Activated naive CD4-positive, alpha-beta T cell treated with anti-CD3 and anti-CD28 coated beads, Interleukin-2, amount 50 U/mL, for 16 hours (primary cell): ENCODE measurements at regions not wholly inside any gene's neighbourhood (a gene's known extent, or its start where the extent isn't known, plus 50 kb on each side); places are given as distances from the start of the nearest gene placed in this dataset.
"Not testable (repeated sequence)": the region's sequence is repeated elsewhere in the genome, so short reads cannot be mapped to it uniquely, and the experiment has no call there.

Source experiments
- DNase-seq: peaks from one replicate; pipeline ENCODE4 v3.0.0-alpha.2; 2020

DNA sequence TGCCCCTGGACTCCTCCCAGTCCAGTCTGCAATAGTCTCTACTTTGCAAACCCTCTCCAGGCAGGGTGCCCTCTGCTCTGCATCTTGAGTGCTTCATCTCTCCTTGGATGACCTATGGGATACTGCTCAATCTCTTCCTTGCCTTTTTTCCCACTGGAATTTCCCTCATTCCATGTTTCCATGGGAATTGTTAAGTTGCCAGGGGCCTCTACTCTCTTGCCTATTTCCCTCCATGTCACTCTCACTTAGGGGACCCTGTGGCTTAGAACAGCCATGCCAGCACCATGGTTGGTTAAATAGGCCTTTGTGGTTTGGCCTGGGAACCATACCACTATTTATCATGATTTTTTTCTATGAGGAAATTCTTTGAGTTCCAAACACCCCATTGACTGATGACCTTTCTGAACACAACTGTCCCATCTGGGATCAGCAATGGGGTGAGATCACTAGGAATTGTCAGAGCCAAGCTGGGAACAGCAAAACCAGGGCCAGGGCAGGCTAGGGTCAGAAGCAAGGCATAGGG is 91.4 kb upstream of the RBMS1 start:
- DNase-seq, result no peak

DNA sequence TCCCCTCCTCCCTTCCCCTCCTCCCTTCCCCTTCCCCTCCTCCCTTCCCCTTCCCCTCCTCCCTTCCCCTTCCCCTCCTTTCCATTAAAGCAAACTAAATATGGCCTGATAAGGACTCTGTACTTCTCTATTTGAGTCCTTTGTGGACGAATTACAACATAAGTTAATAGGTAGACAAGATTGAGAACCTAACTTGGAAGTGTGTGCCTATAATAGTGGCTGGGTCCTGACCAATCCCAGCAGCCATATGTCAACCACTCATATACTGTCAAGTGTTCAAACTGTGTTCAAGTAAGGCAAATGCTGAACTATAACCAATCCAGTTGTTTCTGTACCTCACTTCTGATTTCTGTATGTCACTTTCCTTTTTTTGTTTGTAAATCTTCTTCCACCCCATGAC is 97.1 kb upstream of the RBMS1 start:
- no peak for DNase-seq

- DNase-seq, result no peak
Measured at GRCh38 chr2:160592401-160592800, 98.8 kb upstream of the RBMS1 start.

- no peak for DNase-seq
Measured at GRCh38 chr2:160592993-160593392, 99.4 kb upstream of the RBMS1 start.

- no peak for DNase-seq
Measured at GRCh38 chr2:160596441-160596840, 102.8 kb upstream of the RBMS1 start.

GRCh38 chr2:160600437-160600836 is 106.8 kb upstream of the RBMS1 start:
- not testable (repeated sequence) for DNase-seq

DNA sequence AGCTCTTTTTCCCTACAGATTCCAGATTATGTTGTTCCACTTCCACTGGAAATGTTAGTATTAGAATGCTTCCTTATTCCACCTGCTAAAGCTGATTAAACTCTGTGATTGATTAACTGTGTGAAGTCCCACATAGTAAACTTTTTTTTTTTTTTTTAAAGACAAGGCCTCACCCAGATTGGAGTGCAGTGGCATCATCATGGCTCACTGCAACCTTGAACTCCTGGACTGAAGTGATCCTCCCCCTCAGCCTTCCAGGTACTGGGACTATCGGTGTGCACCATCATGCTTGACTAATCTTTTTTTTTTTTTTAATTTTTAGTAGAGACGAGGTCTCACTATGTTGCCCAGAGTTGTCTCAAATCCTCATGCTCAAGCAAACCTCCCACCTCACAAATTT is 108.5 kb upstream of the RBMS1 start:
- no peak for DNase-seq

- DNase-seq, result no peak
Measured at GRCh38 chr2:160603771-160604510, 110.3 kb upstream of the RBMS1 start.

DNA sequence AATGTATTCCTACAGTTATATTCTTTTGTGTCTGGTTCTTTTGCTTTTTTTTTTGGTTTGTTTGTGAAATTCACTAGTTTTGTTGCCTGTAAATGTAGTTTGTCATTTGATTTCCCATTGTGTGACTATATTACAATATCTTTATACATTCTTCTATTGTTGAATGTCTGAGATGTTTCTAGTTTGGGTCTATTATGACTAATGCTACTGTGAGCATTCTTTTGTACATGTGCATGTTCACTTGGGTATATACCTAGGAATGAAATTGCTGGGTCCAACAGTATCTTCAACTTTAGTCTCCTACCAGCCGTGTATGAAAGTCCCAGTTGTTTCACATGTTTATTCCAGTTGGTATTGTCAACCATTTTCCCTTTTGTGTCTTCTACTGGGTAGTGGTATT is 112.7 kb upstream of the RBMS1 start:
- DNase-seq, result no peak

DNA sequence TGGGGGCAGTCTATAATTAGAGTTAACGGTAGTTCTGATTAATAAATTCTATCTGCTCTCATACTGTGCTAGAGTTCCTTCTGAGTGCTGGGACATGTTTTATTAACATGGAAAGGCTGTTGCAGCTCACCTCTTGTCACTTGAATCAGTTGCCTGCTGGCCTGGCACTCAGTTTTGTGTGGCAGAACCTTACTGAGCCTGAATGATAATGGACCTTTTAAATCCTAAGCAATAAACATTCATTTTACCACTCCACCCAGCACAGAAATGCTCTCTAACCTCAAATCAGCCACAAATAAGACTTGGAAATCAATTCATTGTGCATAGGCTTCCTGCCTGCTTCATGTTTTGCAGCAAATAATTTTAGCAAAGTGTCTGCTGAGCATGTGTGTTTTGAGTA is 115.0 kb upstream of the RBMS1 start:
- DNase-seq, result no peak

DNA sequence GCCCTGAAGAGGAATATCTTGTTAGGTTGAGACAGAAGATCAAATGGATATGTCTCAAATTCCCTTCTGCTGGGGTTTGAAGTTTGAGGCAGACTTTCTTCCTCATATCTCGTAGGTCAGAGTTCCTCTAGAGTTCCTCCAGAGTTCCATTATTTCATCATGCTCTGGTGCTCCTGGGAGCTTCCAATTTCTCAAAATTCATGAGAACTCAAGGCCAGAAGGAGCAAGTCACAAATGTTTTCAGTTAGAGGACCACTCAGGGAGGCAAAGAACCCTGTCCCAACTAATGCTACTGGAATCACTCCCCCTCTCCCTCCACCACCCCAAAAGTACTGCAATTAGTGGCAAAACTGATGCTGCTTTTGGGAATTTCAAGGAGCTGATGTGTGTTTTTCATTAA is 115.7 kb upstream of the RBMS1 start:
- no peak for DNase-seq

GRCh38 chr2:160610041-160610440 is 116.4 kb upstream of the RBMS1 start:
- no peak for DNase-seq

GRCh38 chr2:160612266-160612856 is 118.8 kb upstream of the RBMS1 start:
- no peak for DNase-seq

- no peak for DNase-seq
Measured at GRCh38 chr2:160613466-160614153, 120.0 kb upstream of the RBMS1 start.

DNA sequence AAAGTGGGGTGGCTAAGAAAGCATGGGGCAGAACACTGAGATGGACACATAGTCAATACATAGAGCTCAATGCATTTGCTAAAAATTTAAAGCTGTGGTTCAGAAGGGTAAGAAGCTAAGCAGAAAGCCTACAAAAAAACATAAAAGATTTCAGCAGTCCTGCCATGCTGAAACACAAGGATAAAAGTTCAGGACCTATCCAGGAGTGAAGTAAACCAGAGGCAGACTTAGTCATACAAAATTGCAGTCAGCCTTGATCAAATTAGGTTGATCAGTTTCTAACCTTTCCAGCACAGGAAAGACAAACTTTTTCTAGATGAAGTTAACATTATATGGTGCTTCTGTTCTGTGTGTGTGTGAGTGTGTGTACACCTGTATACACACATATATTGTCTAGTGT is 120.8 kb upstream of the RBMS1 start:
- no peak for DNase-seq

DNA sequence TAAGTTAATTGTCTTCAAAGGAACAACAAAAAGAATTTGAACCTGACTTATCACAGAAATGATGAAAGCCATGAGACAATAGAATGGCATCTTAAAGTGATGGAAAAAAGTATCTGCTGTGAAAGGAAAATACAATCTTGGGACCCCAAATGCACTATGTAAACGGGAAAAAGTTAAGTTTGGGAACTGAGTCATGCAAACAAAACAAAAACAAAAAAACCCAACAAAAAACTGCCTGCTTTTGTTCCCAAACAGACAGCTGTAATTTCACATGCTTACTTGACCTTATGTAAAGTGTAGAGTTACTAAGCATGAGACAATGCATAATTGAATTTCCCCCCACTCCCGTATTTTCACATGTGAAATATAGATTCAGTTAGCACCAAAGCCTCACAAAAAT is 122.1 kb upstream of the RBMS1 start:
- no peak for DNase-seq

- no peak for DNase-seq
Measured at GRCh38 chr2:160616149-160616548, 122.5 kb upstream of the RBMS1 start.

DNA sequence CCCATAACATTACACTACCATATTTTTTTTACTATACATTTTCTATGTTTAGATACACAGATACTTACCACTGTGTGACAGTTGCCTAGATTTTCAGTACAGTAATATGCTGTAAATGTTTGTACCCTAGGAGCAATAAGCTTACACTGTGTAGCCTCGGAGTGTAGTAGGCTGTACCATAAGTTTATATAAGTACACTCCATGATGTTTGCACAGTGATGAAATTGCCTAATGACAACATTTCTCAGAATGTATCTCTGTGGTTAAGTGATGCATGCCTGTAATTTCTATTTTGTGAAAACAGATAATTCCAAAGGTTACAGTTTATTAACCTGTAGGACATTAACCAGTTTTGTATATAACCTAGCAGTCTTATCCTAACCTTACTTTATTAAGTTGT is 128.1 kb upstream of the RBMS1 start:
- no peak for DNase-seq

DNA sequence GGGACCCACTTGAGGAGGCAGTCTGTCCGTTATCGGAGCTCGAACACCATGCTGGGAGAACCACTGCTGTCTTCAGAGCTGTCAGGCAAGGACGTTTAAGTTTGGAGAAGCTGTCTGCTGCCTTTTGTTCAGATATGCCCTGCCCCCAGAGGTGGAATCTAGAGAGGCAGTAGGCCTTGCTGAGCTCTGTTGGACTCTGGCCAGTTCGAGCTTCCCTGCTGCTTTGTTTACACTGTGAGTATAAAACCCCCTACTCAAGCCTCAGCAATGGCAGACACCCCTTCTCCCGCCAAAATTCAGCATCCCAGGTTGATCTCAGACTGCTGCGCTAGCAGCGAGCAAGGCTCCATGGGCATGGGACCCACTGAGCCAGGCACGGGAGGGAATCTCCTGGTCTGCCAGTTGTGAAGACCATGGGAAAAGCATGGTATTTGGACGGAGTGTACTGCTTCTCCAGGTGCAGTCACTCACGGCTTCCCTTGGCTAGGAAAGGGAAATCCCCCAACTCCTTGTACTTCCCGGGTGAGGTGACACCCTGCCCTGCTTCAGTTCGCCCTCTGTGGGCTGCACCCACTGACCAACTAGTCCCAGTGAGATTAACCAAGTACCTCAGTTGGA is 134.5 kb upstream of the RBMS1 start:
- not testable (repeated sequence) for DNase-seq

DNA sequence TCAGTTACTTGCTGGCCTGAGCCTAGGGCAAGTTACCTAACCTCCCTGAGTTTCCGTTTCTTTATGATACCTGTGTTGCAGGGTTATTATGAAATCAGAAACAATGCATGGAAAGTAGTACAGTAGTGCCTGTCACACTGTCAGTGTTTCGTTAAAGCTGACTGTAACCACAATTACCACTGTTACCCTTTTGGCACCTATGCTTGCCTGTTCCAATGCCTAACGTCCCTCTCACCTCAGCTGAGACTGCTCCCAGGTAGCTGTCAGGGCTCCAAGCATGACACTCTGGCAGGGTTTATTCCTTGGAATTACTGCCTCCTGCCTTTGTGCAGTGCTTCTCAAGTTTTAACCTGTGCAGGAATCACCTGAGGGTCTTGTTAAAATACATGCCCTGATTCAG is 135.2 kb upstream of the RBMS1 start:
- DNase-seq, result no peak

GRCh38 chr2:160630801-160631590 is 137.4 kb upstream of the RBMS1 start:
- DNase-seq, result no peak

DNA sequence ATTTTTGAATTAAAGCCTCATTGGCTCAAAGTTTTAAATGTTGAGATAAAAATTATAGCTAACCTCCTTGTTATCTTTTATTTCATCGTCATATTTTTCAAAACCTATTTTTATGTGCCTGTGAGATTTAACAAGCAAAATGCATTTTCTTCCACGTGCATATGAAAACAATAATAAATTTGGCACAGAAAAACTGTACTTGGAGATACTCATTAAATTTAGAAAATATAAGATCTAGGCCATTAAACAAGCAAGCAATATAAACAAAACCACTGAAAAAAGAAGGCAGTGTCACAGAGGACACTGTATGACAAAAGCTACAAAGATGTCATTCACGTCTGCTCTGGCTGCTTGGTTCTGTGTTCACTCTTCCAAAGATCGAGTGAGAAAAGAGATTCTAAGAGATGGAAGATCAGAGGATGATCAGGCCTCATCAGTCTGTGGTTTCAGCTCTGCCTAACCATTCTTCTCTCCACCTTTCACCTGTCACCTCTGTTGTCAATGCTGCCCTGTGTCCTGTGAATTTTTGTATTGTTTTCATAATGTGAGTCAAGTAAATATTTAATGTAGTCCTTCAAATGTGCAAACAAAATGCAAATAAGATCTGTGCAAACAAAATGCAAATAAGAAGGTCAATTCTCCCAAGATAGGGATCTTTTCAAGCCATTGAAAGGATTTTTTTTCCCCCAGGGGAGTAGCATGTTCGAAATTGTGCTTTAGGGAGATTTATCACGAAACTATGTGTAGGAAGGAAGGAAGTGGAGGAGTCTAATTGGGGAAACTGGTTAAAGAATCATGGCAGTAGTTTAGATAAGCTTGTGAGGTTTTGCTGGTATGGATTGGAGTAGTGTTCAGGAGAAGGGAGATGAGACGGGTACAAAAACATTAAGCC is 138.7 kb upstream of the RBMS1 start:
- DNase-seq, result no peak
